Neural crest cell (in vitro differentiated cells): ENCODE measurements at regions not wholly inside any gene's neighbourhood (a gene's known extent, or its start where the extent isn't known, plus 50 kb on each side); places are given as distances from the start of the nearest gene placed in this dataset.

Source experiments
- DNase-seq: peaks from one replicate; pipeline ENCODE4 v3.0.0; 2021; ENCODE audit warnings: low read depth, mixed read lengths, low spot score
- H3K27ac Mint-ChIP-seq: one replicate; pipeline ENCODE4 v1.8.0; 2021; ENCODE audit warnings: mild to moderate bottlenecking, mixed read lengths; ENCODE audit not compliant: unreplicated experiment
- H3K27me3 Mint-ChIP-seq: 2 replicates; pipeline ENCODE4 v1.8.0; 2021; ENCODE audit warnings: low read depth, mild to moderate bottlenecking, mixed read lengths
- H3K36me3 Mint-ChIP-seq: 2 replicates; pipeline ENCODE4 v1.8.0; 2021; ENCODE audit warnings: low read depth, mild to moderate bottlenecking, mixed read lengths
- H3K4me1 Mint-ChIP-seq: 2 replicates; pipeline ENCODE4 v1.8.0; 2021; ENCODE audit warnings: mixed read lengths
- H3K4me3 Mint-ChIP-seq: one replicate; pipeline ENCODE4 v1.8.0; 2021; ENCODE audit warnings: mild to moderate bottlenecking, mixed read lengths
- H3K9me3 Mint-ChIP-seq: 2 replicates; pipeline ENCODE4 v1.8.0; 2021; ENCODE audit warnings: mixed read lengths
- TF ChIP-seq, protein P1 (sequence below): fragments of 200-600 bp; sonication (generic); conservative IDR thresholded peaks from 2 replicates; pipeline ENCODE4 v1.5.0; 2021; ENCODE audit warnings: antibody characterized with exemption, mild to moderate bottlenecking

DNA sequence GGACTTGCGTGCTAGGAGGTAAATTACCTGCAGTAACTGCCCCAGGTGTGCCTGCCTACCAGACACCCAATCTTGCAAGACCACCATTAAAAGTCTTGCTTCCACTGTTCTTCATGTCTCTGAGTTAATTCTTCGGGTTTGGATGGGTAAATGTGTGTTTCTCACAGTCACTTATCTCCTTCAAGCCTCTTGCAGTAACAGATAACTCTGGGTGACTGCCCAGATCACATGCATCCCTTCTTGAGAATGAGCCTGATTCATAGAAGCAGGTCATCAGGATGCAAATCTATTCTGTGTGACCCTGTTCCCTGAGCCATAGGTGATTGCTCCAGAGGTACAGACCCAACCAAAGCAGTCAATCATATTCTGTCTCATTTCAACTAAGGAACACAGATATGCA, 194.6 kb downstream of the METTL4 start:
- no peak overlapping the region for H3K4me3 Mint-ChIP-seq
- no peaks in the 10 kb centered on the region for H3K36me3 Mint-ChIP-seq
- H3K4me1 Mint-ChIP-seq, result no peaks in the 10 kb centered on the region
- H3K27me3 Mint-ChIP-seq, result no peaks in the 10 kb centered on the region
- TF ChIP-seq, protein P1, sequence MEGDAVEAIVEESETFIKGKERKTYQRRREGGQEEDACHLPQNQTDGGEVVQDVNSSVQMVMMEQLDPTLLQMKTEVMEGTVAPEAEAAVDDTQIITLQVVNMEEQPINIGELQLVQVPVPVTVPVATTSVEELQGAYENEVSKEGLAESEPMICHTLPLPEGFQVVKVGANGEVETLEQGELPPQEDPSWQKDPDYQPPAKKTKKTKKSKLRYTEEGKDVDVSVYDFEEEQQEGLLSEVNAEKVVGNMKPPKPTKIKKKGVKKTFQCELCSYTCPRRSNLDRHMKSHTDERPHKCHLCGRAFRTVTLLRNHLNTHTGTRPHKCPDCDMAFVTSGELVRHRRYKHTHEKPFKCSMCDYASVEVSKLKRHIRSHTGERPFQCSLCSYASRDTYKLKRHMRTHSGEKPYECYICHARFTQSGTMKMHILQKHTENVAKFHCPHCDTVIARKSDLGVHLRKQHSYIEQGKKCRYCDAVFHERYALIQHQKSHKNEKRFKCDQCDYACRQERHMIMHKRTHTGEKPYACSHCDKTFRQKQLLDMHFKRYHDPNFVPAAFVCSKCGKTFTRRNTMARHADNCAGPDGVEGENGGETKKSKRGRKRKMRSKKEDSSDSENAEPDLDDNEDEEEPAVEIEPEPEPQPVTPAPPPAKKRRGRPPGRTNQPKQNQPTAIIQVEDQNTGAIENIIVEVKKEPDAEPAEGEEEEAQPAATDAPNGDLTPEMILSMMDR, result no peak
- DNase-seq, result no peak
- no peak overlapping the region for H3K27ac Mint-ChIP-seq
- H3K9me3 Mint-ChIP-seq, result peaks cover 5% of the 10 kb centered on the region

DNA sequence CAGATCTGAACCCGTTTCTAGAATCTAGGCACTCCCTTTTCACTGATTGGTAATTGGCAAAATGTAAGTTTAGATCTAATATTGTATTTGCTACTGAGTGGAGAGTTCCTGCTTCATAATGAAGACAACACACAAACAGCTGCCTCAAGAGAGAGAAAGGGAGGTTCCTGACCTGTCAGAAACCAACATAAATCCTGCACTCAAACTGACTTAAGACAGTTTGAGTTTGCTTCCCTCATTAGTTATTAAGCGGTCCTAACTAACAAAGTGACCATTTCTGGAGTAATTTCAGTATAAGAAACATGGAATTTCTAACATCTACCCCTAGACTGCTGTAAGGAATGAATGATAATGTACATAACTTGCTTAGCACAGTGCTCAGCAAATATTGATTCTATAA, 191.2 kb downstream of the METTL4 start:
- no peak for DNase-seq
- Mint-ChIP-seq H3K27me3 (no peaks in the 10 kb centered on the region), H3K9me3 (no peaks in the 10 kb centered on the region), H3K36me3 (no peaks in the 10 kb centered on the region), H3K4me3 (no peak overlapping the region), H3K4me1 (no peaks in the 10 kb centered on the region), H3K27ac (no peak overlapping the region)
- TF ChIP-seq, protein P1, result no peak

DNA sequence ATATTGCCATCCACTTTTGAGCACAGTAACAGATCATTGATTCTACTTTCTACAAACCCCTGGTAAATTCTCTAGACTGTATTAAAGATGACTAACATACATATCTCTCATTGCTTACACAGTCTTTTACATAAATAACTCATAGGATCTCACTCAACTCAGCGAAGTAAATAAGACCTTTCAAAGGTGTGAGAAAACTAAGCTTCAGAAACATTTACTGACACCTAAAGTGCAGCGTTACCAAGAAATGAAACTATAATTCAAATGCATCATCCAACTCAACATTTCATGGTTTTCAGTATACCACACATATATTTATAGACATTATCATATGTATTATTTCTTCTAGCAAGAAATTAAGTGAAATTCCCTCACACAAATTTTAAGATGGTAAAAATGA, 189.8 kb downstream of the METTL4 start:
- TF ChIP-seq, protein P1, result no peak
- H3K36me3 Mint-ChIP-seq, result no peaks in the 10 kb centered on the region
- no peak overlapping the region for H3K4me3 Mint-ChIP-seq
- no peaks in the 10 kb centered on the region for H3K4me1 Mint-ChIP-seq
- DNase-seq, result no peak
- no peak overlapping the region for H3K27ac Mint-ChIP-seq
- no peaks in the 10 kb centered on the region for H3K27me3 Mint-ChIP-seq
- H3K9me3 Mint-ChIP-seq, result peaks cover 4% of the 10 kb centered on the region

DNA sequence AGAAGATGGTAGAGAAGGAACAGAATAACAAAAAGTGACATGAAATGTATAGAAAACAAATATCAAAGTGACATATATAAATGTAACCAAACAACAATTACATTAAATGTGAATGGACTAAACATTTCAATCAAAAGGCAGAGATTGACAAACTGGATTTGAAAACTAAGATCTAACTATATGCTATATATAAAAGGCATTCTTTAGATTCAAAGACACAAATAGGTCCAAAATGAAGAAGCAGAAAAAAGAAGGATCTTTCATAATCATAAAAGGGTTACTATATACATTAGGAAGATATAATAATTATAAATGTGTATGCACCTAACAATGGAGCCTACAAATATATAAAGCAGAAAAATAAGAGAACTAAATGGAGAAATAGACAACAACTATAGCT, 183.7 kb downstream of the METTL4 start:
- H3K36me3 Mint-ChIP-seq, result peaks cover 2% of the 10 kb centered on the region

DNA sequence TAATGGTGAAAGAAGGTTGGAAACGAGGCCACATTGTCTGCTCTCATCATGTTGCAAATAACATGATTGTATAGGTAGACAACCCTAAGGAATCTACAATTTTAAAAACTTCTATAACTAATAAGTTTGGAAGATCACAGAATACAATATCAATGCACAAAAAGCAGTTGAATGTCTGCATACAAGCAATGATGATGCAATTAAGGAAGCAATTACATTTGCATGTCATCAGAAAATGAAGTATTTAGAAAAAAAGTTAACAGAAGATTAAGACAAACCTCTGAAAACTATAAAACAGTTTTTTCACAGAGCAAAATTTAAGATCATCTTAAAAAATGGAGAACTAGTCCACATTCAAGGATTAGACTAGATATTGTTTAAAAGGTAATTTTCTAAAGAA, 181.1 kb downstream of the METTL4 start:
- H3K4me1 Mint-ChIP-seq, result peaks cover 11% of the 10 kb centered on the region
- H3K27ac Mint-ChIP-seq, result no peak overlapping the region
- TF ChIP-seq, protein P1, result no peak
- no peak for DNase-seq
- H3K9me3 Mint-ChIP-seq, result peaks cover 4% of the 10 kb centered on the region
- H3K36me3 Mint-ChIP-seq, result peaks cover 2% of the 10 kb centered on the region
- H3K4me3 Mint-ChIP-seq, result no peak overlapping the region
- no peaks in the 10 kb centered on the region for H3K27me3 Mint-ChIP-seq

More for the DNA sequence above, 183.7 kb downstream of the METTL4 start:
- TF ChIP-seq, protein P1, result no peak
- no peaks in the 10 kb centered on the region for H3K27me3 Mint-ChIP-seq
- H3K27ac Mint-ChIP-seq, result no peak overlapping the region
- no peak overlapping the region for H3K4me3 Mint-ChIP-seq
- no peak for DNase-seq
- H3K9me3 Mint-ChIP-seq, result peaks cover 4% of the 10 kb centered on the region
- no peaks in the 10 kb centered on the region for H3K4me1 Mint-ChIP-seq

DNA sequence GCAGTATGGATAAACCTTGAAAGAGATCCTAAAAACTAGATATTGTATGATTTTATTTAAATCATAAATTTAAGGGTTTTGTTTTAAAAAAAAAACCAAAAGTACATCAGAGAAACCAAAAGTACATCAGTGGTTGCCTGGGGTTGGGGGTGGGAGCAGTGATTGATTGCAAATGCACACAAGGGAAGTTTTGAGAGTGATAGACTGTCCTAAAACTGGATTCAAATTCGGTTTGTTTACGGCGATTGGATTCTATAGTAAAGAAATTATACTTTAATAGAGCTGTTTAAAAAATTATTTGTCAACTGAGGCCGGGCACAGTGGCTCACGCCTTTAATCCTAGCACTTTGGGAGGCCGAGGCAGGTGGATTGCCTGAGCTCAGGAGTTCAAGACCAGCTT, 179.8 kb downstream of the METTL4 start:
- no peak overlapping the region for H3K4me3 Mint-ChIP-seq
- H3K9me3 Mint-ChIP-seq, result peaks cover under 1% of the 10 kb centered on the region
- TF ChIP-seq, protein P1, result no peak
- no peak overlapping the region for H3K27ac Mint-ChIP-seq
- no peaks in the 10 kb centered on the region for H3K27me3 Mint-ChIP-seq
- DNase-seq, result no peak
- peaks cover 2% of the 10 kb centered on the region for H3K36me3 Mint-ChIP-seq
- H3K4me1 Mint-ChIP-seq, result peaks cover 13% of the 10 kb centered on the region
